HCT116 (cell line): ENCODE measurements at regions not wholly inside any gene's neighbourhood (a gene's known extent, or its start where the extent isn't known, plus 50 kb on each side); places are given as distances from the start of the nearest gene placed in this dataset.

Source experiments
- ATAC-seq: fragments of 200-7000 bp; cut with Tn5 transposase; 2 replicates; pipeline ENCODE4 v1.9.1; 2020; ENCODE audit warnings: mild to moderate bottlenecking, moderate library complexity
- BruUV-seq: library from RNA; stranded (reverse); fragments of 400-500 nt; replicated peaks from 2 replicates; lab custom pipeline; 2021; lab: Mats Ljungman, UMichigan
- CTCF ChIA-PET: fragments of 300-600 bp; sonication (Branson Sonifier 250); formaldehyde crosslinking; loops from one replicate; lab custom pipeline; 2021; ENCODE audit warnings: antibody characterized with exemption; lab: Charles Lee
- POLR2A ChIA-PET: fragments of 300-600, 350-600 bp; sonication (Branson Sonifier 250); formaldehyde crosslinking; loops from one replicate; lab custom pipeline; 2021; ENCODE audit warnings: antibody characterized with exemption; lab: Charles Lee
- RAD21 ChIA-PET, 2 experiments: fragments of 300-600 bp; sonication (Branson Sonifier 250); formaldehyde crosslinking; loops; one replicate each; lab custom pipeline; 2023; ENCODE audit warnings: low total read pairs in 2 of 2; ENCODE audit not compliant: uncharacterized antibody in 2 of 2, unreplicated experiment in 2 of 2, low non-redundant PET in 1 of 2; lab: Charles Lee
- DNase-seq: peaks from one replicate; pipeline ENCODE4 v3.0.0-alpha.2; 2010; ENCODE audit warnings: low read depth, low spot score
- H2AFZ ChIP-seq: fragments of 200-600 bp; shearing (Covaris generic), sonication (generic); 2 replicates; pipeline ENCODE4 v1.6.1; 2017; ENCODE audit warnings: low read depth, mixed run types, mixed read lengths, antibody characterized with exemption, low read length; ENCODE audit not compliant: poor library complexity, severe bottlenecking
- H3K27ac ChIP-seq: 2 replicates; pipeline ENCODE4 v1.5.1; 2012; ENCODE audit warnings: low read depth, low read length
- H3K27me3 ChIP-seq: fragments of 200-600 bp; sonication (generic); 2 replicates; pipeline ENCODE4 v1.6.1; 2016; ENCODE audit warnings: mixed run types, low read length, mixed read lengths; ENCODE audit not compliant: insufficient read depth
- H3K36me3 ChIP-seq, 2 experiments: fragments of 200-500 bp in 1 of 2; fragments of 200-600 bp in 1 of 2; sonication (Bioruptor generic) in 1 of 2; sonication (generic) in 1 of 2; 2 replicates each; pipeline versions ENCODE4 v1.5.1 to v1.6.1; 2014 to 2016; ENCODE audit warnings: low read length in 2 of 2, inconsistent platforms in 1 of 2, mixed read lengths in 1 of 2, mixed run types in 1 of 2; ENCODE audit not compliant: insufficient read depth in 2 of 2, control insufficient read depth in 1 of 2
- H3K4me1 ChIP-seq, 2 experiments: fragments of 200-600 bp in 1 of 2; sonication (generic) in 1 of 2; 2 replicates each; pipeline versions ENCODE4 v1.5.1 to v1.6.1; 2012 to 2017; ENCODE audit warnings: low read length in 2 of 2, inconsistent platforms in 1 of 2, mild to moderate bottlenecking in 1 of 2, mixed read lengths in 1 of 2, mixed run types in 1 of 2, moderate library complexity in 1 of 2; ENCODE audit not compliant: insufficient read depth in 2 of 2, control insufficient read depth in 1 of 2
- H3K4me2 ChIP-seq: fragments of 200-600 bp; sonication (generic); 2 replicates; pipeline ENCODE4 v1.6.1; 2017; ENCODE audit warnings: mixed run types, low read length, mixed read lengths
- H3K4me3 ChIP-seq, 2 experiments: fragments of 200-600 bp in 1 of 2; sonication (generic) in 1 of 2; replicated peaks in 1 of 2; 2 replicates each; pipeline ENCODE4 v1.5.1; 2011 to 2016; ENCODE audit warnings: low read length in 2 of 2, control low read depth in 1 of 2, low read depth in 1 of 2, mild to moderate bottlenecking in 1 of 2, mixed read lengths in 1 of 2, mixed run types in 1 of 2
- H3K79me2 ChIP-seq: fragments of 200-600 bp; sonication (generic); 2 replicates; pipeline ENCODE4 v1.6.1; 2017; ENCODE audit warnings: mild to moderate bottlenecking, mixed run types, low read length, moderate library complexity, mixed read lengths; ENCODE audit not compliant: insufficient read depth
- H3K9ac ChIP-seq: fragments of 200-600 bp; sonication (generic); 2 replicates; pipeline ENCODE4 v1.6.1; 2016; ENCODE audit warnings: low read length, mixed read lengths
- H3K9me2 ChIP-seq: fragments of 200-600 bp; sonication (generic), shearing (Covaris generic); 2 replicates; pipeline ENCODE4 v1.6.1; 2017; ENCODE audit warnings: mixed run types, mild to moderate bottlenecking, moderate library complexity; ENCODE audit not compliant: insufficient read depth
- H3K9me3 ChIP-seq, 2 experiments: fragments of 200-500 bp in 1 of 2; fragments of 200-600 bp in 1 of 2; sonication (Bioruptor generic) in 1 of 2; sonication (generic) in 1 of 2; 2 replicates each; pipeline ENCODE4 v1.6.1; 2014 to 2017; ENCODE audit warnings: low read length in 2 of 2, mixed read lengths in 2 of 2, inconsistent platforms in 1 of 2, low read depth in 1 of 2, mild to moderate bottlenecking in 1 of 2, mixed run types in 1 of 2, moderate library complexity in 1 of 2; ENCODE audit not compliant: control insufficient read depth in 1 of 2, insufficient read depth in 1 of 2
- H4K20me1 ChIP-seq: fragments of 200-600 bp; sonication (generic), shearing (Covaris generic); 2 replicates; pipeline ENCODE4 v1.6.1; 2017; ENCODE audit warnings: mixed run types, mild to moderate bottlenecking, moderate library complexity; ENCODE audit not compliant: insufficient read depth
- ATF3 ChIP-seq: IDR thresholded peaks from 2 replicates; pipeline ENCODE4 v1.6.1; 2012
- CBX3 ChIP-seq: IDR thresholded peaks from 2 replicates; pipeline ENCODE4 v1.6.1; 2012; ENCODE audit warnings: low read depth
- CEBPB ChIP-seq: IDR thresholded peaks from 2 replicates; pipeline ENCODE4 v1.6.1; 2012; ENCODE audit warnings: low read depth
- CTCF ChIP-seq, 3 experiments: fragments of 200-600 bp in 1 of 3; sonication (generic) in 1 of 3; IDR thresholded peaks in 2 of 3; conservative IDR thresholded peaks in 1 of 3; 2 replicates each; pipeline ENCODE4 v1.5.1; 2012 to 2017; ENCODE audit warnings: low read depth in 2 of 3, low read length in 2 of 3, antibody characterized with exemption in 1 of 3, borderline replicate concordance in 1 of 3, control low read depth in 1 of 3, mild to moderate bottlenecking in 1 of 3, mixed read lengths in 1 of 3, mixed run types in 1 of 3, moderate library complexity in 1 of 3; ENCODE audit not compliant: insufficient read depth in 1 of 3
- EGR1 ChIP-seq: IDR thresholded peaks from 2 replicates; pipeline ENCODE4 v1.6.1; 2012; ENCODE audit warnings: low read depth
- ELF1 ChIP-seq: IDR thresholded peaks from 2 replicates; pipeline ENCODE4 v1.6.1; 2012; ENCODE audit warnings: low read depth, borderline replicate concordance
- EZH2phosphoT487 ChIP-seq: fragments of 200-600 bp; IDR thresholded peaks from 2 replicates; pipeline ENCODE4 v1.6.1; 2018; ENCODE audit warnings: antibody characterized with exemption, borderline replicate concordance
- JUND ChIP-seq: IDR thresholded peaks from 2 replicates; pipeline ENCODE4 v1.6.1; 2012
- MAX ChIP-seq: IDR thresholded peaks from 2 replicates; pipeline ENCODE4 v1.6.1; 2012
- POLR2A ChIP-seq: IDR thresholded peaks from 2 replicates; pipeline ENCODE4 v1.7.0; 2011; ENCODE audit warnings: borderline replicate concordance; ENCODE audit not compliant: insufficient read depth, insufficient read length; ENCODE audit errors: extremely low read depth
- POLR2AphosphoS5 ChIP-seq: IDR thresholded peaks from 2 replicates; pipeline ENCODE4 v1.6.1; 2011; ENCODE audit warnings: mild to moderate bottlenecking, low read depth, low read length, moderate library complexity
- RAD21 ChIP-seq: IDR thresholded peaks from 2 replicates; pipeline ENCODE4 v1.6.1; 2012; ENCODE audit warnings: low read depth, mild to moderate bottlenecking
- REST ChIP-seq: IDR thresholded peaks from 2 replicates; pipeline ENCODE4 v1.6.1; 2012; ENCODE audit warnings: low read depth
- SIN3A ChIP-seq: IDR thresholded peaks from 2 replicates; pipeline ENCODE4 v1.6.1; 2012; ENCODE audit warnings: low read depth
- SP1 ChIP-seq: IDR thresholded peaks from 2 replicates; pipeline ENCODE4 v1.6.1; 2012; ENCODE audit warnings: low read depth
- TCF7L2 ChIP-seq: IDR thresholded peaks from 2 replicates; pipeline ENCODE4 v1.7.0; 2011; ENCODE audit warnings: borderline replicate concordance, inconsistent platforms; ENCODE audit not compliant: insufficient read depth, insufficient read length; ENCODE audit errors: extremely low read depth
- YY1 ChIP-seq: IDR thresholded peaks from 2 replicates; pipeline ENCODE4 v1.6.1; 2011; ENCODE audit warnings: low read length, low read depth, moderate library complexity, mild to moderate bottlenecking; ENCODE audit not compliant: insufficient replicate concordance; ENCODE audit errors: extremely low read depth
- ZBTB33 ChIP-seq: IDR thresholded peaks from 2 replicates; pipeline ENCODE4 v1.6.1; 2011; ENCODE audit warnings: mild to moderate bottlenecking, low read length, moderate library complexity; ENCODE audit not compliant: insufficient replicate concordance; ENCODE audit errors: extremely low read depth
- ZNF274 ChIP-seq: fragments of 200-500 bp; sonication (Bioruptor generic); IDR thresholded peaks from 2 replicates; pipeline ENCODE4 v1.6.1; 2014; ENCODE audit warnings: mild to moderate bottlenecking, low read depth, low read length, inconsistent platforms
- intact Hi-C: fragments of 100-400 bp; cut with micrococcal nuclease; formaldehyde crosslinking; loops from 2 replicates; pipeline ENCODE4 v1.10.0; 2022

GRCh38 chr20:50385733-50386640 is 124.2 kb upstream of the PTPN1 start:
- Histone ChIP-seq H3K27ac (no peak overlapping the region), H3K79me2 (no peaks in the 10 kb centered on the region), H3K4me1 (peaks cover 5 to 10% of the 10 kb centered on the region in 2 experiments; a peak in 3 of 4 replicates), H4K20me1 (no peaks in the 10 kb centered on the region), H3K27me3 (no peaks in the 10 kb centered on the region), H3K9me2 (no peaks in the 10 kb centered on the region), H2AFZ (no peak overlapping the region), H3K9me3 (no peaks in the 10 kb centered on the region), H3K4me3 (no peak overlapping the region), H3K9ac (no peak overlapping the region), H3K4me2 (no peak overlapping the region), H3K36me3 (no peaks in the 10 kb centered on the region)
- ChIA-PET RAD21 (no interaction called here), CTCF (no interaction called here), POLR2A (no interaction called here)
- no peak for ATAC-seq
- intact Hi-C loops, result no loop called here
- BruUV-seq, result no TSS peak
- no peak for DNase-seq
- TF ChIP-seq ZNF274 (no peak), RAD21 (no peak), ATF3 (no peak), TCF7L2 (no peak), ELF1 (no peak), CBX3 (no peak), REST (no peak), SIN3A (no peak), CTCF (IDR thresholded peaks at IDR 0.05 in 2 of 3, conservative IDR thresholded peaks at IDR 0.05 in 1 of 3; ENCODE audit: borderline replicate concordance in 1 of 3, insufficient read depth in 1 of 3, low read depth in 2 of 3, low read length in 2 of 3) (no peak), ZBTB33 (no peak), EZH2phosphoT487 (no peak), JUND (no peak), POLR2A (no peak), YY1 (no peak), POLR2AphosphoS5 (no peak), CEBPB (no peak), MAX (no peak), EGR1 (no peak), SP1 (no peak)
